ENCODE measurements at regions not wholly inside any gene's neighbourhood (a gene's known extent, or its start where the extent isn't known, plus 50 kb on each side); places are given as distances from the start of the nearest gene placed in this dataset.

DNA sequence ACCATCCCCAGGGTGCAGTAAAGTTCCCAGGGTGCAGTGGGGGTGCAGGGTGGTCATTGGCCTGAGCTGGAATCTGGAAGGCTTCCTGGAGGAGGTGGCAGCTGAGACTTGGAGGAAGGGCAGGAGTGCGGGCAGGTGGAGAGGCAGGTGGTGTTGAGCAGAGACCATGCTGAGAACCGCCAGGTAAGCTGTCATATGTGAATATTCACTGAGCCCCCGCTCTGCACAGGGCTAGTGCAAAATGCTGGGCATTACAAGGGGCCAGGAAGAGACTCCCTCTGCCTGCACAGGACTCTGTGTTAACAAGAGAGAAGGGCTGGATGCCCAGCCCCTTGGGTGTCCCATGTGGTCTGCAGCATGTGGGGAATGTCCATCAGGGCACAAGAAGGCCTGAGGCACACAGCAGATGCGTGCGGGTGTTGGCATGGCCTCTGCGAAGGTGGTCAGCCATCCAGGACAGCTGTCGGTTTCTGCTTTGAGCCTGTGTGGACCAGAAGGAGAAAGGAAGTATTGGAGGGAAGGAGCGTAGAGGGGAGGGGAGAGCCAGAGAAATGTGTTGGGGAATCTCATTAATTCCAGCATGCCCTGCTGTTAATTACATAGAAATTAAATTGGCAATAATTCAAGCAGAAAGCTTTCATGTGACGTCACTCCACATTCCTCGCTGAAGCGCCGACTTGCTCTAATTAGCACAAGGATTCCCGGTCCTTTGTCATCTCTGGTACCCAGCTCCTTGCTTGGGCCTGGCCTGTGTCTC is 62.8 kb upstream of the OTOS start:
- DNase-seq, result no peak
- H3K9me3 ChIP-seq, result no peaks in the 10 kb centered on the region
- no peaks in the 10 kb centered on the region for H3K4me1 ChIP-seq
- no peaks in the 10 kb centered on the region for H3K36me3 ChIP-seq
- H3K27ac ChIP-seq, result no peak overlapping the region
- H3K4me3 ChIP-seq, result no peak overlapping the region
- TF ChIP-seq, protein P1, sequence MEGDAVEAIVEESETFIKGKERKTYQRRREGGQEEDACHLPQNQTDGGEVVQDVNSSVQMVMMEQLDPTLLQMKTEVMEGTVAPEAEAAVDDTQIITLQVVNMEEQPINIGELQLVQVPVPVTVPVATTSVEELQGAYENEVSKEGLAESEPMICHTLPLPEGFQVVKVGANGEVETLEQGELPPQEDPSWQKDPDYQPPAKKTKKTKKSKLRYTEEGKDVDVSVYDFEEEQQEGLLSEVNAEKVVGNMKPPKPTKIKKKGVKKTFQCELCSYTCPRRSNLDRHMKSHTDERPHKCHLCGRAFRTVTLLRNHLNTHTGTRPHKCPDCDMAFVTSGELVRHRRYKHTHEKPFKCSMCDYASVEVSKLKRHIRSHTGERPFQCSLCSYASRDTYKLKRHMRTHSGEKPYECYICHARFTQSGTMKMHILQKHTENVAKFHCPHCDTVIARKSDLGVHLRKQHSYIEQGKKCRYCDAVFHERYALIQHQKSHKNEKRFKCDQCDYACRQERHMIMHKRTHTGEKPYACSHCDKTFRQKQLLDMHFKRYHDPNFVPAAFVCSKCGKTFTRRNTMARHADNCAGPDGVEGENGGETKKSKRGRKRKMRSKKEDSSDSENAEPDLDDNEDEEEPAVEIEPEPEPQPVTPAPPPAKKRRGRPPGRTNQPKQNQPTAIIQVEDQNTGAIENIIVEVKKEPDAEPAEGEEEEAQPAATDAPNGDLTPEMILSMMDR (IDR thresholded peaks at IDR 0.05), result no peak
- no peak for TF ChIP-seq POLR2A (IDR thresholded peaks at IDR 0.05)
- no peaks in the 10 kb centered on the region for H3K27me3 ChIP-seq

DNA sequence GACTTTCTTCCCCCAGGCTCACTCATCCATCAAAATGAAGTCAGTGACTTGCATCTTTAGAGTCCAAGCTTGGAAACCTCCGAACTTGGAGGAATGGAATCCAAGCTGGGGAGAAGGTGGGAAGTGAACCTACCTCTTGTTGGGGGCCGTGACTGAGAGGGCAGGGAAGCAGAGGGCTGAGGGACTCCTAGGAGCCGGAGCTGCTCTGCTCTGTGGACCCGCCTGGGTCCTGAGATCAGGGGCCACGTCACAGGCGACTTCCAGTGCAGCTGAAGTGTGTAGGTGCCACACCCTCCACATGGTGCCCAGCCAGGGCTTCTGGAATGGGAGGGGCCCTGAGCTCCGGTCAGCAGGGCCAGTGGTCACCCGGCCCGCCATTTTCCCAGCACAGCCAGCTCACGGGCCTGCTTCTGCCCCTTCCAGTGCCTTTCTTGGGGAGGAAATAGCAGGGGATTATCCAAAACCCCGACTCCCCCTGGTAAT is 63.4 kb upstream of the OTOS start:
- no peaks in the 10 kb centered on the region for H3K36me3 ChIP-seq
- H3K4me3 ChIP-seq, result no peak overlapping the region
- H3K9me3 ChIP-seq, result no peaks in the 10 kb centered on the region
- no peaks in the 10 kb centered on the region for H3K27me3 ChIP-seq
- no peak for DNase-seq
- no peaks in the 10 kb centered on the region for H3K4me1 ChIP-seq
- TF ChIP-seq, protein P1 (IDR thresholded peaks at IDR 0.05), result no peak
- no peak for TF ChIP-seq POLR2A (IDR thresholded peaks at IDR 0.05)
- H3K27ac ChIP-seq, result no peak overlapping the region

DNA sequence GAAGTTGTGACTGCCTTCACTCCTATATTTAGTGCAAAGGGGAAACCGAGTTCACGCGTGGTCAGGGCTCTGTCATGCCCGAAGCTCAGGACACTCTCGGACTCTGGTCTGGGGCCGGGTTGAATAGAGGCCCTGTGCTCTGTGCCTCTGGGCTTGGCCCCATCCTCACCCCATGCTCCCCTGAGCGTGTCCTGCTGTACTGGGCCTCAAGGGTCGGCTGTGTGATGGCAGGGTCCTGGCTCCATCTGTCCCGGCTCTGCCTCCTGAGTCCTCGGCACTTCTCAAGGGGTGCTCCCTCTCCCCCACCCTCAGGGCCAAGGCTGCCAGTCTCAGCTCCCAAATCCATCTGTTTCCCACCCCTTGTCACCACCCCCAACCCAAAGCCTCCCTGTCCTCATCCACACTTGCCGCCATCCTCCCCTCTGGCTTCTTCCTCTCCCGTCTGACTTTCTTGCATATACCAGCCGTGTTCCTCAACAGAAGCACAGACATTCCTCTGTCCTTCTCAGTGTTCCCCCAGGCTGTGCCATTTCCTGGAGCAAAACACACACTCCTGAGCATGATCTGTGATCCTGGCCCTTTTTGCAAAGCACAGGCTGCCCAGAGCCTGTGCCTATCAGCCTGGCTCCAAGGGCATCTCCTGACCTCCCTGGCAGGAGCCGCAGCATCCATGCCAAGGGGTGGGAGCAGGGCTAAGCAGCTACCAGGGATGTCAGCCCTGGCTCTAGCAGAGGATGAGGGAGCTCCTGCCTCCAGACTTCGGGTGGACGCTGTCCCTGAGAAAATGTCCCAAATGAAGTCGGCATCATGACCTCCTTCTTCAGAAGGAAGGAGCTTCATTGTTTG is 64.2 kb upstream of the OTOS start:
- TF ChIP-seq POLR2A (IDR thresholded peaks at IDR 0.05), result no peak
- TF ChIP-seq, protein P1 (IDR thresholded peaks at IDR 0.05), result no peak
- Histone ChIP-seq H3K27me3 (no peaks in the 10 kb centered on the region), H3K4me1 (no peaks in the 10 kb centered on the region), H3K27ac (no peak overlapping the region), H3K36me3 (no peaks in the 10 kb centered on the region), H3K9me3 (no peaks in the 10 kb centered on the region), H3K4me3 (no peak overlapping the region)
- peak in 1 of 3 donors; percentile 27 for DNase-seq

DNA sequence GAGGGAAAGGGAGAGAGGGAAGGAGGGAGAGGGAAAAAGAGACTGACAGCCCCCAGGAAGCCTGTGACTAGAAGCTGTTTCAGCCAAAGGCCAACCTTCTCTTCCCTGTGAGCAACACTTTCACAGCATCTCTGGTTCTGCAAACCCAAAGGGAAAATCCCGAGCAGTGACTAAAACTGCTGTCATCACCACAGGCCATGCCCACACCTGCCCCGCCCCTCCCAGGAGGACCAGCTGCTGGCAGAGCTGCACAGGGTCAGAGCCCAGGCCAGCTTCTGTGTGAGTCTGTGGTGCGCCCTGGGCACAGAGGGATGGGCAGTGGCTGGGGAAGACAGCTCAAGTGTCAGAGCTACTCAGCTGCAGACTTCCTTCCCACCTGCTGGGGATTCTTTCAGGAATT is 64.9 kb upstream of the OTOS start:
- DNase-seq, result no peak
- Histone ChIP-seq H3K9me3 (no peaks in the 10 kb centered on the region), H3K4me1 (no peaks in the 10 kb centered on the region), H3K27me3 (no peaks in the 10 kb centered on the region), H3K4me3 (no peak overlapping the region), H3K36me3 (no peaks in the 10 kb centered on the region), H3K27ac (no peak overlapping the region)
- TF ChIP-seq, protein P1 (IDR thresholded peaks at IDR 0.05), result no peak
- no peak for TF ChIP-seq POLR2A (IDR thresholded peaks at IDR 0.05)

DNA sequence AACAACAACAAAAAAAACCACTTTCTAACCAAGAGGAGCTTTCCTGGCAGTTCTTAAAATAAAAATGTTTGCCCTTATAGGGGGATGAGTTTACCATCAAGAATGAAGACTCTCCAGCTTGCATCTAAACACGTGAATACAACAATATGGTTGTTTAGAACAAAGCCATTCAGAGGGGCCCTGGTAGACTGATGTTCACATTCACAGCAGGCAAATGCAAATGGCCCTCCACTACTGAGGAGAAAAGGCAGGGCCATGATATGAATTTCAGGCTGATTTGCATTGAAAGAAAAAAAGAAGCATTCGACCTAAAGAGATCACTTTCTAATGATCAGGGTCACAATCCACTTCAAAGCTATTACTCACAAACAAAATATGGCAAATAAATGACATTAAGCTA is 65.3 kb upstream of the OTOS start:
- Histone ChIP-seq H3K4me1 (no peaks in the 10 kb centered on the region), H3K4me3 (no peak overlapping the region), H3K27me3 (no peaks in the 10 kb centered on the region), H3K36me3 (no peaks in the 10 kb centered on the region), H3K27ac (no peak overlapping the region), H3K9me3 (no peaks in the 10 kb centered on the region)
- no peak for TF ChIP-seq POLR2A (IDR thresholded peaks at IDR 0.05)
- TF ChIP-seq, protein P1 (IDR thresholded peaks at IDR 0.05), result no peak
- DNase-seq, result no peak
